NCI-H2029 (cell line): ENCODE measurements at regions not wholly inside any gene's neighbourhood (a gene's known extent, or its start where the extent isn't known, plus 50 kb on each side); places are given as distances from the start of the nearest gene placed in this dataset.

Experiments used
- DNase-seq: peaks from one replicate; lab custom pipeline; 2025; lab: John Stamatoyannopoulos, UW

- DNase-seq = no peak
Measured at GRCh38 chr4:126227428-126227827, 912.7 kb downstream of the FAT4 start.

DNA sequence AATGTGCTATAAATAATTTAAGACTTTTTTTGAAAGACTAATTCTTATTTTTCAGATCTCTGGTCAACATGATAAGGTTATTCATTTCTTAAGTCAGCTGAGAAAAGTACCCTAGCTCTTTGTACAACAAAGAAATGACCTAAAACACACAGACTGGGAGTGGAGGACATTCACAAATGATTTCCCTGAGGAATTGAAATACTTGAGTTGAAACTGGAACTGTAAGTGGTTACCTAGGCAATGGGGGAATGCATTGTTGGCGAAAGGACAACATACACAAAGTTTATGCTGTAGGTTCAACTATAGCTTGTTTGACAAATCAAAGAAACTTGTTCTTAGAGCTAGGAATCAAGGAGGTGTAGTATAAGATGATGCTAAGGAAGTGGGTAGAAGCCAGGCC is 915.5 kb downstream of the FAT4 start:
- no peak for DNase-seq

DNA sequence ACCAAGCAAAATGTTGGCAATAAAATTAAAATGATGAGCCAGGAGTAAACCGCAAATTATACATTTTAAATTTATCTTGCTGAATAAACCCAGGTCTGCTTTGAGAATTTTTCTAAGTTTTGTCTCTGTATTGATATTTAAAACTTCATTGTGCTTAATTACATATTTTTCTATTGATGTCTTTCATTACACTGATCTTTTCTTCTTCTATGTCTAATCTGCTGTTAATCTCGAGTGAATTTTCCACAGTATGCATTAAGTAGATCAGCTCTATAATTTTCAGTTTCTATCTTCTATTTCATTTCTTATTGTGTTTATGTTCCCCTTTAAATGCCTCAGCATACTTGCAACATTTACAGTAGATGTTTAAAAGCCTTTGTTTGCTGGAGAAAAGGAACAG is 918.7 kb downstream of the FAT4 start:
- no peak for DNase-seq

- DNase-seq = no peak
Measured at GRCh38 chr4:126238013-126238412, 923.3 kb downstream of the FAT4 start.

DNA sequence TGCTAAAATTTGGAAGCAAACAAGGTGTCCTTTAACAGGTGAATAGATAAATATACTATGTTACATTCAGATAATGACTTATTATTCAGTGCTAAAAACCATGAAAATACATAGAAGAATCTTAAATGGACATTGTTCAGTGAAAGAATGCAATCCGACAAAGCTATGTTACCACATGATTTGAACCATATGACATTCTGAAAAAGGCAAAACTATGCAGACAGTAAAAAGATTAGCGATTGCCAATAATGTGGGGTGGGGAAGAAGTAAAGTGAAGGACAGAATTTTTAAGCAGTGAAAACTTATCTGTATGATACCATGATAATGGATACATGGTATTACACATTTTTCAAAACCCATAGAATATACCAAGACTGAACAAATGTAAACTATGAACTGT is 926.9 kb downstream of the FAT4 start:
- DNase-seq = no peak

GRCh38 chr4:126242679-126243390 is 928.1 kb downstream of the FAT4 start:
- DNase-seq = no peak

DNA sequence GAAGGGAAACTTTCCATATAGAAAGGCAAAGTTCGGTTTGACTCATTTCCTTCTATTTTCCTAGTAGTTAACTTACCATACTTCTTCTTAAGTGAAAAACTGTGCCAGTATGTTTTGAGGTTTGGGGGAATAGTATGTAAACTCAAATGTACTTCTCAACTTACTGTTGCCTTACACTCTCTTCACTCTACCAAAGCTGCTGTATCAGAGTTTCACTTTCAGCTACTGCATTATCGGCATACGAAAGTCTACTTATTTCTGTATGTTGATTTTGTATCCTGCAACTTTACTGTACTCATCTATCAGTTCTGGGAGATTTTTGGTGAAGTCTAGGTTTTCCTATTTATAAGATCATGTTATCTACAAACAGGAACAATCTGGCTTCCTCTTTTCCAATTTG is 932.7 kb downstream of the FAT4 start:
- no peak for DNase-seq

- no peak for DNase-seq
Measured at GRCh38 chr4:126250006-126250405, 935.3 kb downstream of the FAT4 start.

DNA sequence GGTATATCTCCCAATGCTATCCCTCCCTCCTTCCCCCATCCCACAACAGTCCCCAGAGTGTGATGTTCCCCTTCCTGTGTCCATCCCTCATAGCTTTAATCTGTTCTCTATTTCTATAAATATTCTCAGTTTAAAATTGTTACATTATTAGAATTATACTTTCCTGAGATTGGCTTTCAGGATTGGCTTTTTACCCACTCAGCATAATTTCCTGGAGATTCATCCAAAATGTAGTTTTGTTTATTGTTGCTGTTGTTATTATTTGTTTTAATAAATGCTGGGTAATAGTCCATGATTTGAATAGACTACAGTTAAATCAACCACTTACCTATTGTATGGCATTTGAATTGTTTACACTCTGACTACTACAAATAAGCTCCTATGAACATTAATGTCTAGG is 936.4 kb downstream of the FAT4 start:
- DNase-seq = no peak

DNA sequence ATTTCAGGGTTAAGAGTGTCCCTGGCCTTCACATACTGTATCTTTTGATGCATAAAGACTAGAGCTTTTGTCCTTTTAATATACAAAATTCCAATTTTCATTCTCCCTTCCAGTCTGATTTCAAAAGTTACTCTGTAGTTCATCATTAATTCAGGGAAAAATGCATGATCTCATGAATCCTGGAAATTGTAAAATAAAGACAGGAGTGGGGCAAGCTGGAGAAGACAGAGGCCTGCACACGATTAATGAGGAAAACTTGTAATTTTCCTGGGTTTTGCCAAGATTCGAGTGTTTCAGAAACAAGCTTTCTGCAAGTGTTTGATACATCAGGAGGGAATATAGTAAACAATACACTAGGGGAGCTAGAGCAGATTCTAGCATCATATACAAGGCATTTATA is 947.9 kb downstream of the FAT4 start:
- no peak for DNase-seq

DNA sequence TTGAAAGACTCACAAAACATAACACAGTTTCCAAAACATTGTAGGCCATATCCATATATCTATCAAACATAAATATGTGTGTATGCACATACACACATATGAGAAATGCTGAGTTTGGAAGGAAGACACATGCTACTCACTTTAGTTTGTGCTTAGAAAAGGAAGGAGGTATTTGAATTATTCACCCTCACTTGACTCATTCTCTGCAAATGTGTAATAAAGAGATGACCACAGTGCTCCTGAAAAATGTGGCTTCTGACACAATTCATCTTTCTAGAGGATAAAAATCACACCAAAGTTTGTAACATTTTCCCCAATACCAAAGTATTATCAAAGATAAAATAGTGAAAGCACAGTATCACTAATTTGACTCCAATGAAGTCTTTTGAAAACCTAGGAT is 950.1 kb downstream of the FAT4 start:
- no peak for DNase-seq

- DNase-seq = no peak
Measured at GRCh38 chr4:126265888-126266287, 951.1 kb downstream of the FAT4 start.

DNA sequence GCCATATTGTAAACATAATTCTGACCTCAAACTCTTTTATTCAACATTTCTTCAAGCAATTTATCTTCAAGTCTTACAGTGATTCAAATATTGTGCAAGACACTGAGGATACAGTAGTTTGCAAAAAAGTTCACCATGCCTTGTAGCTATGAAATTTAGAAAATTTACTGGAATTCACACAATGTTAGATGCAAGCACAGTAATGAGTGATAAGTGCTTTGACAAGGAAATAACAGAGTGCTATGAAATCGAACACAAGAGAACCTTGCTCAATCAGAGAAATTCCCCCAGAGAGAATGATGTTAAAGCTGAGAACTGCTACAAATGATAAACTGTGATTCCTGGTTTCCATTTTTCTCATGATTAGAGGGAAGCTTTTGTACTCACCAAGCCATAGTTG is 952.9 kb downstream of the FAT4 start:
- no peak for DNase-seq

- DNase-seq = no peak
Measured at GRCh38 chr4:126268106-126268505, 953.4 kb downstream of the FAT4 start.

- no peak for DNase-seq
Measured at GRCh38 chr4:126269106-126269505, 954.4 kb downstream of the FAT4 start.

DNA sequence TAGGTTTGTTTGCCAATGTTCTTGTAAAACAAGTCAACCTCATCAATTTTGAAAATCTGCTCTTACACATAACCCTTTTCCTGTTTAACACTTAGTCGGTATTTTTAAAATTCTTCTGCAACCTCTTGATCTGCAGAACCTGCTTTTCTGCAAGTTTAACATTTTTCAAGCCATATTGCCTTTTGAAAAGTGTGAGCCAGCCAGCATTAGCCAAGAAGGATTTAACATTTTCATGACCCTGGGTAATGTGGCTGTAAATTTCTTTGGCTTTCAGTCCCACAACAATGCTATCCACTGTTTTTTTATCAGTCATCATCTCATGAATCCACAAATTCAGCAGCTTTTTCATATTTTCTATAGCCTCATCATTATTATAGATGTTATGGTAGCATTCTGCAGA is 956.5 kb downstream of the FAT4 start:
- no peak for DNase-seq

DNA sequence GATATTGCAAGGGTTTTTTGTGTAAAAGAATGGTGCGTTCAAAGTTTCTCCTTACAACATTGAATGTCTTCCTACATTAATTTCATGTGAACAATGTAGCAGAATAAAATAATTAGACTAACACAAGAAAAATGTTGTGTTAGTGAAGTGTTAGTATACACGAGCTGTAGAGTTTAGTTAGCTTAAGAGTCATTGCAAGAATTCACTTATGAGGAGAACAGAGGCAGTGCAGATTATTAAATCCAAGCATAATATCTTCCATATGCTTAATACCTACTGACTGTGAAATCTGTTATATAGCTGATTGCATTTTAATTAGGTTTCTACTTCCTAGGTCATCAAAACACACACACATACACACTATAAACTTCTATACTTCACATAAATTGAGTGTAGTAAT is 959.0 kb downstream of the FAT4 start:
- DNase-seq = no peak

- DNase-seq = no peak
Measured at GRCh38 chr4:126291886-126292285, 977.1 kb downstream of the FAT4 start.

DNA sequence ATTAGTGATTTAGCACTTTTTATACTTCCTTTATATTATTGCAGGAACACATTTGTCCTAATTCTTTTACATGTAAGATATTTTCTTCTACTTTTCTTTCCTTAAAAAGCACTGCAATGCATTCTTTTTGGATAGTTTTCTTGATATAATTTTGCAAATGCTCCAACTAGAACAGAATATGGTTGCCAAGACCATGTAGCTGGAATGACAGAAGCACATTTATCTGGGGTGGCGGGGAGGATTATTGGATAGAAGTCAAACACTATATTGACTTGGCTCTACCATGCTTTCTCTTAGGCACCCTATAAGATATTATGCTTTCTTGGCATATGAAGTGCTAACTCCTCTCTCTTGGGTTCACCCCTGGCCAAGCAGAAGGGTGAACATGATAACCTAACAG is 983.5 kb downstream of the FAT4 start:
- no peak for DNase-seq

- DNase-seq = no peak
Measured at GRCh38 chr4:126306152-126306869, 991.6 kb downstream of the FAT4 start.

DNA sequence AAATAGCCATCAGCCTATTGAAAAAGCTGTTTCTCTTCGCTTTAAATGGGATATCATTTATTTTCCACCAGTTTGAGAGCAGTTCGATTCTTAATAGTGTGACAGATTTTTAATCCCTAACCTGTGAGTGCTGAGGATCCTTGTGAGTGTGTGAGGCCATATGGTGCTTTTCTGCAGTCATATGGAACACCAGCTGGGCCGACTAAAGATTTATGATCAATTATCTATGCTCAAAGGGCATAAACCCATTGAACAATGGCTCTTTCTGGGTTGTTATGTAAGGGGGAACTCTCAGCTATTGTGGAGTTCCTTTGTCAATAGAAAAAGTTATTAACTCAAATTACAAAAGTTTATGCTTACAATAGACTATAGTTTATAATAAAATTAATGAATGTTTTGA is 1003.6 kb downstream of the FAT4 start:
- DNase-seq = no peak

- no peak for DNase-seq
Measured at GRCh38 chr4:126328914-126329313, 1014.2 kb downstream of the FAT4 start.

DNA sequence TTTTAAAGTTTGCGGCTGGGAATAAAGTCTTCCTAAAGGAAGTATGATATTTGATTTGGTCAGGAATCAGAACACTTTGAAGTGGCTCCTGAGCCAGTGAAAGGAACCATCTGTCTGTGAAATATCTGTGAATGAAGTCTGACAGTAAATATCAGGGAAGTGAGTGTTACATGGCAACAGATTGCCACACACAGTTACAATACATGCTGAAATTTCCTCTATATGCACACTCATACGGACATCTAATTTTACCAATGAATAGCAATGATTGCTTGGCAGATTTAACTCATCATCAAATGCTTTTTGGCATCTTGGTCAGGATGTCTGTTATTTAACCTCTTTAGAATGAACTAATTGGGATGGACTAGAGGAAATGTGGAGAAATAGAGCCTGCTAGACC is 1023.8 kb downstream of the FAT4 start:
- DNase-seq = no peak

- no peak for DNase-seq
Measured at GRCh38 chr4:126341927-126342326, 1027.2 kb downstream of the FAT4 start.
